GM21717 (cell line): ENCODE measurements at regions not wholly inside any gene's neighbourhood (a gene's known extent, or its start where the extent isn't known, plus 50 kb on each side); places are given as distances from the start of the nearest gene placed in this dataset.

Experiments used
- ATAC-seq: cut with Tn5 transposase; IDR thresholded peaks from one replicate; pipeline ENCODE4 v1.9.1; 2021; ENCODE audit warnings: mild to moderate bottlenecking, moderate library complexity; ENCODE audit not compliant: unreplicated experiment

DNA sequence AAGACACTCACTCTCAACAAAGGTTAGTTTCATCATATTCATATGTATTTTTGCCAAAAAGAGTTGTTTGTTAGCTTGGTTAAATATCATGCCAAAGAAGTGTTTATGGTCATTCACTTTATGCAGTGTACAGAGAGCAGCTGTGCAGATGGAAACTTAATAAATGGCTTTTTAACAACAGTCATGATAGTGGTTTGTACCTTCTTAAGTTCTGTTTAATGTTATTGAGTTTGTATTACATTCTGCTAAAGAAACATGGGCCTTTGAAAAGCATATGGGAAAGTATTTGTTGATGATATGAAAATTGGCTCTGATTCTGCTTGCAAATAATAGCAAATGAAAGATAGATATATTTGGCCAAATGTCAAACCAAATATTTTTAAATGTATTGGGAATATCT is 607.3 kb downstream of the NCAM2 start:
- no peak for ATAC-seq

DNA sequence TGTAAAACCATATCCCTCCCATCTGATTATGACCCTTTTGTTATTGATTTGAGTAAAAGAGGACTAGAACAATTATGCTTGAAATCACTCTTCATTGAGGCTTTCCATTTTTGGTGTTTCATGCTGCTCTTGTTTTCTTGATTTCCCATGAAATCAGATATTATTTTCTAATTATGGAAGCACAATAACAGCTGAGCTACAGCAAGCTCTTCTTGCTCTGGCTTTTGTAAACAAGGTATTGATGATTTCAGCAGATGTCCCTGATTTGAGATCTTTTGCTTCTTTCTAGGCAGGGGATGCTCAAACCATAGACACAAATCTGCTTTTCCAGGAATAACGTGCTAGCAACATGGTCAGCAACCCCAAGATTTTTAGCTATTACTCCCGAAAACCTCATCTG is 607.8 kb downstream of the NCAM2 start:
- no peak for ATAC-seq

DNA sequence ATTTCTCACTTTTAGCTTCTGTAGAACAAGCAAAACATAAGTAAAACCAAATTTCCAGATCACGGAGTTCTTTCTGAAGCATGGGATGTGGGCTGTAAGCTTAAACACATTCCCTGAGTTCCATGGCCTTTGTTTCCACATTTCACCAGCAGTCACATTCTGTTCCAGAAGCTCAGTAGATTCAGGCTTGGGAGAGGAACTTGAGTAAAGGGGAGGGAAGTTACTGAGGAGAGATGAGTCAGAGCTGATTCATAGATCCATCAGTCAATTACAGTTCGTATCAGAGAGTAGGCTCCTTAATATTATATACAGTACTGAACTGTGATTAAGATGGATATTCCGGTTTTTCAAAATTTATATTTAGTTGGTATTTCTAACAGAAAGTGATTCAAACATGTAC is 614.3 kb downstream of the NCAM2 start:
- ATAC-seq = no peak

DNA sequence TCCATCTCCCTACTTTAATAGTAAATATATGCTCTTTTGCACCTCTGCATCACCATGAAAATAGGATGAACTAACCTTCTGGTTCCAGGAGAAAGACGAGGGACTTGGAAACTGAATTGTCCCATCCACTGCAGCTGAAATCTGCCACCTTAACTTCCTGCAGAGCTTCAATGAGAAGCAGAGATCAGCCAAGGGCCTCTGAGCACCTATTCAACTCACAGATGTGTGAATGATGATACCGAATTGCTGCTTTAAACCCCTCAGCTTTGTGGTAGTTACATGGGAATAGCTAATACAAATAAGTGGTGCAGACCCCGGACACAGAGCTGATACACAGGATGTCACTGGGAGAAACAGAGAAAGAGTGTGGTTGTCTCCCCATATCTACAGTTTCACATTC is 616.8 kb downstream of the NCAM2 start:
- no peak for ATAC-seq

DNA sequence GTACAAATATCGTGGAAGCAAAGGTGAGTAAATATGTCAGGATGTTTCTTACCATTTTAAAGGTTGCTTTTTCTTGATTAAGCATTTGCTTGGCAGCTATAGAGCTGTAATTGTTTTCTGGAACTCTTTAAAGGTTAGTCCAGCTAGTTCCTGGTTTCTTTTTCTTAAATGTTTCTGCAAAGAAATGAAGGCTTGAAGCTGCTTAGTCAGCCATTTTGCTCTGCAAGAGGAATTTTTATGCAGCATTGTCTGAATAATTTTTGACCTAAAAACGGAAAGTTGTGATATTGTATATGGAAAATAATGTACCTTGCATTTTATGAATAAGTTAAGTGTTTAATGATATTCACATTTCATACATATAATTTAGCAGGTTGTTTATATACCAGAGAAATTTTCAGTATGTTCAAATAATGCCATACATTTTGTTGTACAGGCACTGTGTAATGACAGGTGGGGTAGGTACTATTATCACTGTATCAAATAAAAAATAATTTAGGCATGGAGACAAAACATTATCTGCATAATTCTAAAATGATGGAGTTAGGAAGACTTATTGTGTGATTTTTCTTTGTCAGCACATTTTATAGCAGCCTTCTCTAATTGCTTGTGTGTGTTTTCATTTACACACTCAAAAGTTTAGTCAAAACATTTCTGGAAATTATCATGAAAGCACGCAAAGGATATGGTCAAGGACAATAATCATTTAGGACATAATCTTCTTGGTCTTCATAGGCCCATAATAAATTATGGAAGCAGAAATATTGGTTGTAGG is 624.4 kb downstream of the NCAM2 start:
- ATAC-seq = no peak

DNA sequence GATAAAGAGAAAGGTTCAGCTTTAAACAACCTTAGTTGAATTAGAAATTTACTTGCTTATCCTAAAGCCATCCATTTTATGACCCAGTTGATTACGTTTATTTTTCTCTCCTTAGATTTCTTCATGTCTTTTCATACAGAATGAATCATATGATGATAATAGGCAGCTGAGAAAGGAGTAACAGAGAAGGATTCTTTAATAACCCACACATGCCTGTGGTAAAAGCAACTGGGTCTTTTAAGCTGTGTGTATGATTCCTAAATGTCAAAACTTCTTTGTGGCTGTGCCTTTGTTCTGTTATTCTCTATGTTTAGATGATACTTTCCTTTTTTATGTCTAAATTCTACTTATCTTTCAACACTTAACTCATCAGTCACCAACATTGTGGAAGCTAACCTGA is 626.5 kb downstream of the NCAM2 start:
- no peak for ATAC-seq

DNA sequence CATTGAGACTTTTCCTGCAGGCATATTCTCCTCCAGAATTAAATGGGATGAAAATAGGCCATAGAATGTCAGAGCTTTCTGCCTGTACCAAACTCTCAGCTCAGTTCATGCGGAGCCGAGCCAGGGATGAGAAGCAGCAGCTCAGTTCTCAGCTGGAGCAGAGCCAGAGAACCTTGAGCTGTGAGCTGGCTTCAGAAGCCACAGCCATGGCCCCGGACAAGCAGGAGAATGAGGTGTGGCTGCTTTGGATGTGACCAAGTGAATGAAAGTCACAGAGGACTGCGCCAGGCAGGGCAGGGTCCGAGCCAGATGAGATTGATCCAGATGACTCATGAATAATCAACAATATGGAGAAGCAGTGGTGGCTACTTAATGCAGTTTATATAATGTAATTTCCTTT is 633.8 kb downstream of the NCAM2 start:
- ATAC-seq = no peak

DNA sequence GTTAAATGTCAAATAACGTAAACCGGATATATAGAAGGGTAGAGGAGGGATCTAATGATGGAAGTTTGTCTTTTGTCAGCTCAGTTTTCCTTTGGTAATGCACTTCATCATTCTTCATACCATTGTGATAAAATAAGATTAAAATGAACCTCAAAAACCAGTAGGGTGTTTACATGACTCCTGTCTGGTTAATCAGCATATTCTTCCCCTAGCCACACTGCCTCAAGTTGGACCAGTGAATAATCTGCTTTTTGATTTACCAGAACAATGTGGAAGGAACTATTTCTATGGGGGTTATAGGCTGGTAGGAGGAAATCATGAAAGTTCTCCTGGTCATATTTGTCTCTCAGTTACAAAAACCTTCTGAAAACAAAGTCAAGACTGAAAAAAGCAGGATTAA is 634.7 kb downstream of the NCAM2 start:
- no peak for ATAC-seq

DNA sequence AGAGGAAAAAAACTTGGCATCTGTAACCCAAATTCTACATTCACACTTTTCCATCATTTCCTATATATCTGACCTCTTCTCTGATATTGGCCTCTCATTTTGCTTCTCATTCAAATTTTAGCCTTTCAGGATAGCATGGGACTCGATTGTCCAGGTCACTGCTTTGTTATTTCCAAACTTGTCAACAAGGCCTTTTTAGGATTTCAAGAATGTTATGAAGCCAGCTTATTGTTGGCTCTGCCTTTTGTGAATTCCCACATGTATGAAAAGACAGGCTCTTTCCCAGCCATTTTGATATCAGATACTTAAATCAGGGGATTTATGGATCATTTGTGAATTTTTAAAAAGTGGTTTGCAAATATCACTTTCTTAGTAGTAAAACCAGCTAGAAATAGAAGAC is 663.5 kb downstream of the NCAM2 start:
- ATAC-seq = no peak

DNA sequence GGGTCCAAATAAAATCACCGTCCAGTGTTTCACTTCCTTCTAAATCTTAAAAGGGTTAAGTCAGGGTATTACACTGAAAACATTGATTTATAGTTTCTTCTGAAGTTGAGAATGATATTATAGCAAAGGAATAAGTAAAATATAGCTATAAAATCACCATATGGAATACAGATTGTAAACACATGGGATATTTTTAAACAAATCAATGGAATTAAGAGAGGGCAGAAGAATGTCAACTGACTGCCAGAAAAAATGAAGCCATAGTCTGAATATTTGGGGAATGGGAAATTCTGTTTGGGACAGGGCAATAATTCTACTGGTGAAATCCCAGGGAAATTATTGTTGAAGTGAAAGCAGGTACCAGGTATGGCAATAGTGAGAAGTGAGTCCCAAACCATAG is 664.6 kb downstream of the NCAM2 start:
- ATAC-seq = no peak

DNA sequence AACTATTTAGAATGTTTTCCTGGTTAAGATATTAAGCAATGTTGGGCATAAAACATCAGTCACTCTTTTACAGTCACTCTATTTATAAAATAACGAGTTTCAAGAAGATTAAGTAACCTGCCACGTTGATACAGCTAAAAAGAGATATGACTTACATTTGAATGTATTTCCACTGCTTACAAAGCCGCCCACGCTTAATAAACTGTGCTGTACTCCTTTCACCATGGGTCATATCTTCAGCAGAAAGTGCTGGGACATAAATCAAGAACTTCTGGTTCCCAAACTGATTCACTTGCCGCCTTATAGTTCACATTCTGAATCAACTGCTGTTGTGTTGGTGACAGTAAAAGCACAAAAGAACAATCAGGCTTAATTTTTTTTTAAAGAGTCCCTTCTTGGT is 666.7 kb downstream of the NCAM2 start:
- ATAC-seq = no peak

DNA sequence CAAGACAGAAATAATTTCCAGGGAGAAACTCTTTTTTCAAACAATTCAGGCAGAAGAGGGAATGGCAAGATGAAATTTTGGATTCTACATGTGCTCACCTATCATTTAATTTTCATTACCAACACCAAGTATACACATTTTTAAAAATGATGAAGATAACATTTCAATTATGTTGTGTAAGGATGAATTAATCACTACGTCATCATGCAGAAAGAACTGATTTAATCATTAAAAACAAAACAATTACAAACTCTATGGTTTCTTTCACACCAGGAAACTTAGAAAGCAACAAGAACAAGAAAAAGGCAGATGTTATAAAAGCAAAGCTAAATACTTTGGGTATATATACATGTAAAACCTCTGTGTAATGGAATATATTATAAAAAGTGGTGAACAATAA is 668.5 kb downstream of the NCAM2 start:
- ATAC-seq = no peak

DNA sequence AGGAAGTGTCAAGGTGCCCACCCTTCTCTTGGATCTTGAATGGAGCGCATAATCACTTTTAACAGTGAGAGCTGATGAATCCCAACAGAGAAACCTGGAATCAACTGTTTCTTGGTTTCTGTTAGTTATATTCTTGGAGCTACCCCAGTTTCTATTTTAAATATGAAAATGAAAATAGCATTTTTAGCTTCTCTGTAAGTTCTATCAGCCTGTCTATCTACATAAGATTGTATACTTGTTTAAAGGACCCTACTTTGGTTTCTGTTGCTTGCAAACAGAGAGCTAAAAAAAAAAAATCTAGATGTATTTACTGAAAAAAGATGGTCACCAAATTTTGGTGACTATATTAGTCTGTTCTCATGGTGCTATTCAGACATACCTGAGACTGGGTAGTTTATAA is 670.0 kb downstream of the NCAM2 start:
- no peak for ATAC-seq

DNA sequence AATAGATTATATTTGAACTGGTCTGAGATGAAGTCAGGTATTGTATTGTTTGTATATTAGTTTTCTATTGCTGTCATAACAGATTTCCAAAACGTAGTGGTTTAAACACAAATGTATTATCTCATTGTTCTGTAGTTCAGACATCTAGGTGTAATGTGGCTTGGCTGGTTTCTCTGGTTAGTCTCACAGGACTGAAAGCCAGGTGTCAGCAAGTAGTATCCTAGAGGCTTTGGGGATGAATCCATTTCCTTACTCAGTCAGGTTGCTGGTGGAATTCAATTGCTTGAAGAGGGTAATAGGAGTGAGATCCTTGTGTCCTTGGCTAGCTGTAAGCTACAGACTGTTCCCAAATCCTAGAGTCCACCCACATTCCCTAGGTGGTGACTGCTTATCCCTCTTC is 675.8 kb downstream of the NCAM2 start:
- no peak for ATAC-seq

DNA sequence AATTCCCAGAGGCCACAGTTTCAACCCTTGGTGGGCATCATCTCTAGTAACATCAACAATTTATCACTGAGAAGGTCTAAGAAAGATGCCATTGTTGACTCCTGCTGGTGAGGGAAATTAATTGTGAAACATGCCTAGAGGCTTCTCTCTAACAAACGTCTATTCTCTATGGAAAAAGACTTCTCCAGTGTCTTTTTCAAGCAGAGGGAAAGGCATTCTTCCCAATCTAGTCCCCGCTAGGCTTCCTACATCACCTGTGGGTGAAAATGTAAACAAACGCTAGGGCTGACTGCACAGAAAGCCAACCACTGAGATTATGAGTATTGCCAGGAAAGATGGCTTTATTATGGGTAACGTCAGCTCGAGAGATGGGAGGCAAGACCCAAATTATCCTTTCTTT is 677.4 kb downstream of the NCAM2 start:
- ATAC-seq = no peak

DNA sequence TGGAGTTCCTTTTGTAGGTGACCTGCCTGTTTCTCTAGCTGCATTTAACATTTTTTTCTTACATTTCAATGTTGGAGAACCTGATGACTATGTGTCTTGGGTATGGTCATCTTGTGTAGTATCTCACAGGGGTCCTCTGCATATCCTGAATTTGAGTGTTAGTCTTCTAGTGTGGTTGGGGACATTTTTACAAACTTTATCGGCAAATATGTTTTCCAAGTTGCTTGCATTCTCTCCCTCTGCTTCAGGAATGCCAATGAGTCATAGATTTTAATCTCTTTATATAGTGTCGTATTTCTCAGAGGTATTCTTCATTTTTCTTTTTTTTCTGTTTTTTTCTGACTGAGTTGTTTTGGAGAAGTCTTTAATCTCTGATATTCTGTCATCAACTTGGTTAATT is 684.0 kb downstream of the NCAM2 start:
- ATAC-seq = no peak

DNA sequence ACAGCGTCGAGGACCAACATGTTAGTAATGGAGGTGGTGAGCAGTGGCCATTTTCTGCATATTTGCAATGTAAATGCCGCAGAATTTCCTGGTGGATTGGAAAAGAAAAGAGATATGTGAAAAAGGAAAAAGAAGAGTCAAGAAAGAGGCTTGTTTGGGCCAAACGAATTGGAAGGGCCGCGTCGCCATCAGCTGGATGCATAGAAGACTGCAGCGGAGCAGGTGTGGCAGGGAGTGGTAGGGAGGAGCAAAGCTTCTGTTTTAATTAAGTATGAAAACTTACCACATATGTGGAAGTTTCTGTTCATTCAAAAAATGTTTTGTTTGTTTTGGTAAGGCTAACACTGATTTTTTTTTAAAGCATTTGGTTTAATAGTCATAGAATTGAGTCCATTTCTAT is 690.7 kb downstream of the NCAM2 start:
- no peak for ATAC-seq

DNA sequence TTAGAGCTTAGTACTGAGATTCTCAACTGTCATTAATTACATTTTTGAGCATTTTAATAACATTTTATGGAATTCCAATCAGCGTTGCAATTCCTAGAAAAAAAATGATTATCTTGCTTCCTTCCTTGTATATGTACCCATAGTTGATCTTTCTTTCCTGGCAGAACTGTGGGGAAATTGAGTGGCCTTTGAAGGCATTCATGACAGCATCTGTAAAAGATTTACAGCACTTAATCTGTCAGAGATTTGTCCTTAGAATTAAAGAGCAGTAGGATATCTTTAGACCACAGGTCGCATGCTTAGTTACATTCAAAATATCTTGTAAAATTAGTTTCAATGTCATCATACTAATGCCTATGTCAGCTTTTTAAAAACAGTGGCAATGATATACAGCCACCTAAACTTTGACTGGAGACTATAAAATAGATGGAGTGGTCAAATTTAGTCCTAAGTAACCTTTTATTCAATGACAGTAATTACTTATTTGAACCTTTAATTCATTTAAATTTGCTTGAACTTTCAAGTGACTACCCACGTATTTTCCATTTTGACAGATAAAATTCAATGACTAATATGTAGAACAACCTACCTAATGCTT is 692.0 kb downstream of the NCAM2 start:
- ATAC-seq = no peak

DNA sequence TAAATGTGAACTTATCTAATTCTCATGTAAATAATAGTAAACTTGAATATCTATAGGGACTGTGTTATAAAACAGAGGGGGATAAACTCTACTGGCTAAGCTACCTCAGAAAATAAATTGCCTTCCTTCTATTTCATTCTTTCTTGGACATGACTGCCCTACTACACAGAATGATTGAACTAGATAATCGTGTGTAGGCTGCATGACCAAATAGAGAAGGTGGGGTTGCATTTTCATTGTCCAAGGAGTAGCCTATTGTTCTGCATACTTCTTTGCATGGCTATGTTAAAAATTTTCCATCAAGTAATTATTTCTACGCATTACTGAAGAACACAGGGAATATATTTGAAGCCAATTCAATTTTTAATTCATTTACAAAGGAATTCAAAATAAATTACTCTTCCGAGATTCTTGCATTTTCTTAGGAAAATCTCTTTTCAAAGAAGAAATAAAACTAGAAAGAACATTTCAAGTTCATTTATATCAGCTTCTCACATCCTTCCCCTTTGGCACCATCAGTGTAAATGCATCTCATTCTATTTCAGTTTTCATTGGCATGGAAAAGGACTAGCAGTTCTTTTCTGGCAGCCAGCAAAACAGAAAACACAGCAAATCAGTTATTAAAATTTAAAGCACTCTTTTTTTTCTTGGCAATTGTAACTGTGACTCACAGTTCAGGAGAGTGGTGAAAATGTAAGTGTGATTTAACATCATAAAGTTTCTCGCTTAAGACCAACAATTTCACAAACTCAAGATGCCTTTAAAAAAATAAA is 714.7 kb downstream of the NCAM2 start:
- no peak for ATAC-seq

DNA sequence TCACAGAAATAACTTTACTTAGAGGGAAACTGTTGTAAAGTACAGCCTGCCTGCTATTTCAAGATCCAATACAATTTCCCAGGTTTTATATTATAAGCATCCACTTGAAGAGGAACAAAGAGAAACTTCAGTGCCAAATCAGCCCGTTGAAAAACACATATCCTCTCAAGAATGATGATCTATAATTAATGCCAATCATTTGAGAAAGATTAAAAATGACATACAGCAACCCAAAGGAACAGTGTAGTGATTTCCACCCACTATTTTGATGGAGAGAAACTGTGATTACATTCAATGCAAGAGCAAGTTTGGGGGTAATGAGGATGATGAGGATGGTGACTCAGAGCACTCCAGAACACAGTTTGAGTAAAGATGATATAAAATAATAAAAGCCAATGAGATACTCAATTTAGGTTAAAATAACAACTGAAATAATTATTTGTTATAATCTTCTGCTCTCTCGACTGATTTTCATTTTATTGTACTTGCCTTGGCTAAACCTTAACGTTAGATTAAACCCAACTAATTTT is 715.5 kb downstream of the NCAM2 start:
- no peak for ATAC-seq

DNA sequence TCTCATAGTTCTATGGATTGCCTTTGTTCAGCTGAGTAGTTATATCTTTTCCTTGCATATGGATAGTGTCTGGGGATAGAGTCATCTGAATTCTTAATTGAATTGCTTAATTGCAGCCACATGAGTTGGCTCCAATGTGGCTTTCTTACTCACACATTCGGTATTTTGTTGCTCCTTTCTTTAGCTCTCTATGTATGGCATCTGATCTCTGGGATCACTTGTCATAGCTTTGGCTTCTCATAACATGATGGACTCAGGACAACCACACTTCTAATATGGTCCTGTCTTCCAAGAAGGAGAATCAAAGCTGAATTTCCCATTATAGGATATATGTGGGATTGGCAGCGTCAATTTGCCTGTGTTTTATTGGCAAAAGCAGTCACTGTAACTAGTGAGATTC is 716.2 kb downstream of the NCAM2 start:
- ATAC-seq = no peak
